Ishikawa (cell line): ENCODE measurements at regions not wholly inside any gene's neighbourhood (a gene's known extent, or its start where the extent isn't known, plus 50 kb on each side); places are given as distances from the start of the nearest gene placed in this dataset.

Experiments
- CEBPB ChIP-seq: IDR thresholded peaks from 2 replicates; pipeline ENCODE4 v1.6.1; 2012
- CREB1 ChIP-seq: IDR thresholded peaks from 2 replicates; pipeline ENCODE4 v1.6.1; 2012; ENCODE audit warnings: low read depth
- EGR1 ChIP-seq: IDR thresholded peaks from 2 replicates; pipeline ENCODE4 v1.6.1; 2012
- EP300 ChIP-seq: IDR thresholded peaks from 2 replicates; pipeline ENCODE4 v1.6.1; 2012; ENCODE audit warnings: borderline replicate concordance
- FOXM1 ChIP-seq: IDR thresholded peaks from 2 replicates; pipeline ENCODE4 v1.6.1; 2012; ENCODE audit warnings: low read depth, borderline replicate concordance
- NFIC ChIP-seq: IDR thresholded peaks from 2 replicates; pipeline ENCODE4 v1.6.1; 2012
- RAD21 ChIP-seq: IDR thresholded peaks from 2 replicates; pipeline ENCODE4 v1.6.1; 2012; ENCODE audit warnings: low read depth
- TAF1 ChIP-seq: IDR thresholded peaks from 2 replicates; pipeline ENCODE4 v1.6.1; 2012; ENCODE audit warnings: low read depth, mild to moderate bottlenecking
- TCF12 ChIP-seq: IDR thresholded peaks from 2 replicates; pipeline ENCODE4 v1.6.1; 2012; ENCODE audit warnings: low read depth
- TEAD4 ChIP-seq: IDR thresholded peaks from 2 replicates; pipeline ENCODE4 v1.6.1; 2012
- YY1 ChIP-seq: IDR thresholded peaks from 2 replicates; pipeline ENCODE4 v1.6.1; 2012; ENCODE audit warnings: low read depth
- ZBTB7A ChIP-seq: IDR thresholded peaks from 2 replicates; pipeline ENCODE4 v1.6.1; 2012; ENCODE audit warnings: low read depth
- TF ChIP-seq, protein P1 (sequence below): IDR thresholded peaks from 2 replicates; pipeline ENCODE4 v1.6.1; 2012
- TF ChIP-seq, protein P2 (sequence below): IDR thresholded peaks from 2 replicates; pipeline ENCODE4 v1.6.1; 2012; ENCODE audit warnings: low read depth, mild to moderate bottlenecking
- TF ChIP-seq, protein P3 (sequence below): IDR thresholded peaks from 2 replicates; pipeline ENCODE4 v1.6.1; 2012

DNA sequence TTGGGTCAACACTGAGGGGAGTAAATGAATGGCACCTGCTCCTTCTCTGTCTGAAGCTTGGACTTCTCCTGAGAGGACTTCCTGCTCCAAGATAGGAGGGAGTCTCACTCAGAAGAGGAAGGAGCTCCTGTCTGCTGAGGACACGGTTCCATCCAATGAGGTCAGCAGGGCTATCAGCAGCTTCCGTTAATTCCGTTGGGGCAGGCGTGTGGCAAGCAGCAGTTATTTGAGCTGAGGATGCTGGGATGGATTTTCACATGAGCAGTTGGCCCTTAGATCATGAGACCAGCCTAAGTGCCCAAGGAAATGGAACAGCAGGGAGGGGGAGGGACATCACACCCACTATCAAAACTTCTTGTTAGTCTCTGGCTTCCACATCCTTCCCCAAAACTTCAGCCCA lies 159.0 kb upstream of the PZP start:
- TF ChIP-seq, protein P1, sequence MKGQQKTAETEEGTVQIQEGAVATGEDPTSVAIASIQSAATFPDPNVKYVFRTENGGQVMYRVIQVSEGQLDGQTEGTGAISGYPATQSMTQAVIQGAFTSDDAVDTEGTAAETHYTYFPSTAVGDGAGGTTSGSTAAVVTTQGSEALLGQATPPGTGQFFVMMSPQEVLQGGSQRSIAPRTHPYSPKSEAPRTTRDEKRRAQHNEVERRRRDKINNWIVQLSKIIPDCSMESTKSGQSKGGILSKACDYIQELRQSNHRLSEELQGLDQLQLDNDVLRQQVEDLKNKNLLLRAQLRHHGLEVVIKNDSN, result no peak
- TF ChIP-seq FOXM1 (no peak), EP300 (no peak), ZBTB7A (no peak), TEAD4 (no peak), EGR1 (no peak), CEBPB (no peak), TCF12 (no peak), YY1 (no peak), CREB1 (no peak), RAD21 (no peak), NFIC (no peak), TAF1 (no peak)
- TF ChIP-seq, protein P2, sequence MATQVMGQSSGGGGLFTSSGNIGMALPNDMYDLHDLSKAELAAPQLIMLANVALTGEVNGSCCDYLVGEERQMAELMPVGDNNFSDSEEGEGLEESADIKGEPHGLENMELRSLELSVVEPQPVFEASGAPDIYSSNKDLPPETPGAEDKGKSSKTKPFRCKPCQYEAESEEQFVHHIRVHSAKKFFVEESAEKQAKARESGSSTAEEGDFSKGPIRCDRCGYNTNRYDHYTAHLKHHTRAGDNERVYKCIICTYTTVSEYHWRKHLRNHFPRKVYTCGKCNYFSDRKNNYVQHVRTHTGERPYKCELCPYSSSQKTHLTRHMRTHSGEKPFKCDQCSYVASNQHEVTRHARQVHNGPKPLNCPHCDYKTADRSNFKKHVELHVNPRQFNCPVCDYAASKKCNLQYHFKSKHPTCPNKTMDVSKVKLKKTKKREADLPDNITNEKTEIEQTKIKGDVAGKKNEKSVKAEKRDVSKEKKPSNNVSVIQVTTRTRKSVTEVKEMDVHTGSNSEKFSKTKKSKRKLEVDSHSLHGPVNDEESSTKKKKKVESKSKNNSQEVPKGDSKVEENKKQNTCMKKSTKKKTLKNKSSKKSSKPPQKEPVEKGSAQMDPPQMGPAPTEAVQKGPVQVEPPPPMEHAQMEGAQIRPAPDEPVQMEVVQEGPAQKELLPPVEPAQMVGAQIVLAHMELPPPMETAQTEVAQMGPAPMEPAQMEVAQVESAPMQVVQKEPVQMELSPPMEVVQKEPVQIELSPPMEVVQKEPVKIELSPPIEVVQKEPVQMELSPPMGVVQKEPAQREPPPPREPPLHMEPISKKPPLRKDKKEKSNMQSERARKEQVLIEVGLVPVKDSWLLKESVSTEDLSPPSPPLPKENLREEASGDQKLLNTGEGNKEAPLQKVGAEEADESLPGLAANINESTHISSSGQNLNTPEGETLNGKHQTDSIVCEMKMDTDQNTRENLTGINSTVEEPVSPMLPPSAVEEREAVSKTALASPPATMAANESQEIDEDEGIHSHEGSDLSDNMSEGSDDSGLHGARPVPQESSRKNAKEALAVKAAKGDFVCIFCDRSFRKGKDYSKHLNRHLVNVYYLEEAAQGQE, result no peak
- TF ChIP-seq, protein P3, sequence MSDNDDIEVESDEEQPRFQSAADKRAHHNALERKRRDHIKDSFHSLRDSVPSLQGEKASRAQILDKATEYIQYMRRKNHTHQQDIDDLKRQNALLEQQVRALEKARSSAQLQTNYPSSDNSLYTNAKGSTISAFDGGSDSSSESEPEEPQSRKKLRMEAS, result no peak

DNA sequence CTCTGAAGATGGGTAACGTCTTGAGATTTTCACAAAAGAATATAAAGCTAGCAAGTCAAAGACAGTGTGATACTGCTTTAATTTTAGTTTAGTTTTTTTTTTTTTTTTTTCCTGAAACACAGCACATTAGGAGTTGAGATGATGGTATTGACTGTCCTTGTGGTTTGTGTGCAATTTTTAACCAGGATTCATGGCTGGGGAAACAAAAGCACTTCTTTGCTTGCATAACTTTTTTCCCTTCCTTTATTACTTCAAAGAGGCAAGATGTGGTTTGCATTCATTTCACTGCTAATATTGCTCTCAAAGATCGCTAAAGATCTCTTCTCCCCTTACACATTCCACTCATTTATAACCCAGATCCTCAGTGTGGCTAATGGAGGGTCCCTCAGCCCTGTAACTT lies 157.1 kb upstream of the PZP start:
- TF ChIP-seq EGR1 (no peak), EP300 (no peak), FOXM1 (no peak), CEBPB (no peak), YY1 (no peak), CREB1 (no peak), RAD21 (no peak)
- TF ChIP-seq, protein P3, result no peak
- TF ChIP-seq, protein P1, result no peak

DNA sequence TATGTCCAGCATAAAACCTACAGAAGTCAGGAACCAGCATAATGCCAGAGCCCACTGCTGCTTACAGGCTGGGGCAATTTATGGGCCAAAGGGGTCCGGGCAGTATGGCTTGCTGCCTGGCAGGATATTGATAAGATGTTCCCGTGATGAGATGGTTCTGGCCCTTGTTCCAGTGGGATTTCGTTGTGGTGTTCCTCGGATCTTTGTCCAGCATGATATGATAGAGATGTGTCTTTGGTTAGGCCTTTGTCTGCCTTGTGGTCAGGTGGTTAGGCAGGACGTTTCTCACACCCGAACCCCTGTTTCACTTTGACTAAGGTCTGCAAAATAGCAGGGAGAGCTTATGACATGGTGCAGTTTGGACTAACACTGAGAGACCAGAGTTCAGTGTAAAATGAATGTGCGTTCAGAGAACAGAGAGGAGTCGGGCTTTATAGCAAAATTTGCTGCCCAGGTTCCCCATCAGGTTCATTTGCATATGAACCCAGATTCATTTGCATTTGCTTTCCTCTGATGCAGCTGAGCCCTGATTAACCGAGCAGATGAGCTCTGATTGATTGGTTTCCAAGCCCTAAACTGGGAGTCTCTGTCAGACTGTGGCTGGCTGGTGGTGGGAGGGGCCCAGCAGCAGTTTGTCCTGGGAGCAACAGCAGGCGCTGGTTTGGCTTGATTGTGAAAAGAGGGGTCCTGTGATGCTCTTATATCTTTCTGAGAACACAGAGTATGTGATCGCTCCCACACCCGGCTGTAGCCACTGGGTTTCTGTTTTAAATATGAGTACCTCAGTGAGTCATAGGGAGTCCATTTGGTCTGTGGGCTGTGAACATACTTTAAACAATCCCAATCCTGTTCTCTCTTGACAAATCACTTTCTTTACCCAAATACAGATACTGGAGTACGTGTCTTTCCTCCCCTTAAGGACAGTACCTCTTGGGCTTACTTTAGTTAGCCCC lies 156.3 kb upstream of the PZP start:
- TF ChIP-seq CEBPB (no peak), YY1 (no peak), EGR1 (no peak), RAD21 (no peak), FOXM1 (no peak), ZBTB7A (no peak)
- TF ChIP-seq, protein P1, result no peak
- TF ChIP-seq, protein P3, result no peak

DNA sequence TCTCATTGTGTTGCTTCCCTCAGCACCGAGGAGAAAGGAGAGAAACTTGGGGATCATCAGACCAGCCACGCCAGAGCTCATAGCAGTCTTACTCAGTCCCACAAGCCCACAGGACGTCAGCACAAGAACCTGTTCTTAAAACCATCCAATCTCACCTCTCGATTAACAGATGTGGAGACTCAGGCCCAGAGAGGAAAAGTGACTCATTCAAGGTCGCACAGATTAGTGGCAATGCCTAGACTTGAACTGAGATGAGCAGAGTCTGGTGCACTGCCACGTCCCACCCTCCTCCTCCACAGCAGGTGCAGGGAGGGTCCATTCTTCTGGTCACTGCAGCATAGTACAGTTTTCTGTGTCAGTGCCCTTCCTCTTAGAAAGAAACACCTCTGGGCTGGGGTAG lies 154.9 kb upstream of the PZP start:
- TF ChIP-seq EGR1 (no peak), NFIC (no peak), EP300 (no peak), CREB1 (no peak), TCF12 (no peak), RAD21 (no peak), TEAD4 (no peak), FOXM1 (no peak)
- TF ChIP-seq, protein P3, result no peak

DNA sequence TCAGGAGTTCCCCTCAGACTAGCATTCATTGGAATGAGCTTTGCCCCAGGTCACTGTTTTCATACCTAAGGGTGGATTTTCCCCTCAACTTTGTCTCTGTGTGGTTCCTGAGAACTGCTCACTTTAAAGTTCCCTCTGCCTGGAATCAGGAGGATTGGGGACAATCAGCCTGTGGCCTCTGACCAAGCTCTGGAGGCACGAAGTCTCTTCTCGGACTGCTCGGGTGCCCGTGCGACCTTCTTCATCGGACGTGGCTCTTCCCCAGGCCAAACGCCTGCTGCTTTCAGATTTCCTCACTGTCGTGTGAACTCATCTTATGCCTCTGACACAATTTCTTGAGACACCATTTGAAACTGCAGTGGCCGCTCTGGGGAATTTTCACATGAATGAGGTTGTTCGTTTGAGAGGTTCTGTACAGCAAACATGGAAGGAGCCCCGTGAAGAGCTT lies 153.7 kb upstream of the PZP start:
- TF ChIP-seq YY1, result no peak
- no peak for TF ChIP-seq NFIC
- no peak for TF ChIP-seq EP300
- no peak for TF ChIP-seq EGR1
- TF ChIP-seq CEBPB, result no peak
- TF ChIP-seq TEAD4, result no peak
- no peak for TF ChIP-seq CREB1
- TF ChIP-seq FOXM1, result no peak
- no peak for TF ChIP-seq TCF12
- TF ChIP-seq, protein P2, result no peak
- no peak for TF ChIP-seq ZBTB7A
- TF ChIP-seq, protein P1, result no peak
- no peak for TF ChIP-seq TAF1
- TF ChIP-seq, protein P3, result no peak
- no peak for TF ChIP-seq RAD21
